Esophagus squamous epithelium (tissue), 4 donors: ENCODE measurements at regions not wholly inside any gene's neighbourhood (a gene's known extent, or its start where the extent isn't known, plus 50 kb on each side); places are given as distances from the start of the nearest gene placed in this dataset.

Source experiments
- POLR2A ChIP-seq, 4 donors: fragments of 450-650 bp; IDR thresholded peaks; one replicate each; pipeline ENCODE4 v1.6.1; 2017; ENCODE audit warnings: antibody characterized with exemption in 4 of 4, mild to moderate bottlenecking in 4 of 4, moderate library complexity in 3 of 4
- TF ChIP-seq, protein P1 (sequence below), 6 experiments: fragments of 450-650 bp in 4 of 6; fragments of 200-600 bp in 2 of 6; sonication (generic) in 2 of 6; IDR thresholded peaks; one replicate each; pipeline ENCODE4 v1.5.1; 2016 to 2019; ENCODE audit warnings: antibody characterized with exemption in 6 of 6, mild to moderate bottlenecking in 4 of 6, moderate library complexity in 4 of 6

DNA sequence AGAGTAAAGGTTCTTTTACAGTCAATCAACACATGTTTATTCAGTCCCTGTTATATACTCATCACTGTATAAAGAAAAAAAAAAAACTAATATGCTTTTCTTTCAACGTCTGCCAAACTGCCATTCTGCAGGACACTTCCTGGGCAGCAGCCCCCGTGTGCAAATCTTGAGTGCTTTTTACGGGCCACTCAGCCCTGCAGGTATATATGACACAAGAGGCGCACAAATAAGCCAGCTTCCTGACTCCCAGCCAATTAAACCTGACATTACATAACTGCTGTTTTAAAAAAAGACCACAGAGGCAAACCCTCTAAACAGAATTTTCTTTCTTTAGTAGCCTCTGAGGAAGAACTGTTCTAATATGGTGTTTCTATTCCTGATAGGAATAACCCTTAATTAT is 263.0 kb upstream of the NEBL start:
- TF ChIP-seq, protein P1, sequence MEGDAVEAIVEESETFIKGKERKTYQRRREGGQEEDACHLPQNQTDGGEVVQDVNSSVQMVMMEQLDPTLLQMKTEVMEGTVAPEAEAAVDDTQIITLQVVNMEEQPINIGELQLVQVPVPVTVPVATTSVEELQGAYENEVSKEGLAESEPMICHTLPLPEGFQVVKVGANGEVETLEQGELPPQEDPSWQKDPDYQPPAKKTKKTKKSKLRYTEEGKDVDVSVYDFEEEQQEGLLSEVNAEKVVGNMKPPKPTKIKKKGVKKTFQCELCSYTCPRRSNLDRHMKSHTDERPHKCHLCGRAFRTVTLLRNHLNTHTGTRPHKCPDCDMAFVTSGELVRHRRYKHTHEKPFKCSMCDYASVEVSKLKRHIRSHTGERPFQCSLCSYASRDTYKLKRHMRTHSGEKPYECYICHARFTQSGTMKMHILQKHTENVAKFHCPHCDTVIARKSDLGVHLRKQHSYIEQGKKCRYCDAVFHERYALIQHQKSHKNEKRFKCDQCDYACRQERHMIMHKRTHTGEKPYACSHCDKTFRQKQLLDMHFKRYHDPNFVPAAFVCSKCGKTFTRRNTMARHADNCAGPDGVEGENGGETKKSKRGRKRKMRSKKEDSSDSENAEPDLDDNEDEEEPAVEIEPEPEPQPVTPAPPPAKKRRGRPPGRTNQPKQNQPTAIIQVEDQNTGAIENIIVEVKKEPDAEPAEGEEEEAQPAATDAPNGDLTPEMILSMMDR (IDR thresholded peaks at IDR 0.05) = no peak
- no peak for TF ChIP-seq POLR2A (IDR thresholded peaks at IDR 0.05)
